GM12864 (cell line): ENCODE measurements at regions not wholly inside any gene's neighbourhood (a gene's known extent, or its start where the extent isn't known, plus 50 kb on each side); places are given as distances from the start of the nearest gene placed in this dataset.

Experiments
- DNase-seq: peaks from one replicate; pipeline ENCODE4 v3.0.0-alpha.2; 2011; ENCODE audit warnings: low read depth
- H3K4me3 ChIP-seq: 2 replicates; pipeline ENCODE4 v1.5.1; 2011; ENCODE audit warnings: mild to moderate bottlenecking, low read depth, low read length, control low read depth
- CTCF ChIP-seq: IDR thresholded peaks from 2 replicates; pipeline ENCODE4 v1.5.1; 2011; ENCODE audit warnings: low read depth, mild to moderate bottlenecking, moderate library complexity, low read length, control low read depth, inconsistent platforms; ENCODE audit errors: missing control alignments

GRCh38 chr9:89753472-89754055, 148.8 kb downstream of the GADD45G start:
- DNase-seq = no peak
- no peak overlapping the region for H3K4me3 ChIP-seq
- no peak for TF ChIP-seq CTCF

GRCh38 chr9:89754193-89754592, 149.4 kb downstream of the GADD45G start:
- no peak for DNase-seq
- TF ChIP-seq CTCF = no peak
- H3K4me3 ChIP-seq = no peak overlapping the region

- no peak overlapping the region for H3K4me3 ChIP-seq
- no peak for DNase-seq
- no peak for TF ChIP-seq CTCF
Measured at GRCh38 chr9:89755821-89756220, 151.0 kb downstream of the GADD45G start.

GRCh38 chr9:89756891-89757537, 152.2 kb downstream of the GADD45G start:
- DNase-seq = no peak
- H3K4me3 ChIP-seq = no peak overlapping the region
- TF ChIP-seq CTCF = no peak

GRCh38 chr9:89757776-89758528, 153.1 kb downstream of the GADD45G start:
- no peak overlapping the region for H3K4me3 ChIP-seq
- no peak for TF ChIP-seq CTCF
- DNase-seq = no peak

GRCh38 chr9:89759572-89759971, 154.8 kb downstream of the GADD45G start:
- H3K4me3 ChIP-seq = no peak overlapping the region

More at GRCh38 chr9:89759572-89759971, 154.8 kb downstream of the GADD45G start:
- DNase-seq = no peak
- no peak for TF ChIP-seq CTCF
